ENCODE measurements at regions not wholly inside any gene's neighbourhood (a gene's known extent, or its start where the extent isn't known, plus 50 kb on each side); places are given as distances from the start of the nearest gene placed in this dataset.

- H3K4me3 ChIP-seq (ENCODE audit: low read length), result no peak overlapping the region
- TF ChIP-seq, protein P1, sequence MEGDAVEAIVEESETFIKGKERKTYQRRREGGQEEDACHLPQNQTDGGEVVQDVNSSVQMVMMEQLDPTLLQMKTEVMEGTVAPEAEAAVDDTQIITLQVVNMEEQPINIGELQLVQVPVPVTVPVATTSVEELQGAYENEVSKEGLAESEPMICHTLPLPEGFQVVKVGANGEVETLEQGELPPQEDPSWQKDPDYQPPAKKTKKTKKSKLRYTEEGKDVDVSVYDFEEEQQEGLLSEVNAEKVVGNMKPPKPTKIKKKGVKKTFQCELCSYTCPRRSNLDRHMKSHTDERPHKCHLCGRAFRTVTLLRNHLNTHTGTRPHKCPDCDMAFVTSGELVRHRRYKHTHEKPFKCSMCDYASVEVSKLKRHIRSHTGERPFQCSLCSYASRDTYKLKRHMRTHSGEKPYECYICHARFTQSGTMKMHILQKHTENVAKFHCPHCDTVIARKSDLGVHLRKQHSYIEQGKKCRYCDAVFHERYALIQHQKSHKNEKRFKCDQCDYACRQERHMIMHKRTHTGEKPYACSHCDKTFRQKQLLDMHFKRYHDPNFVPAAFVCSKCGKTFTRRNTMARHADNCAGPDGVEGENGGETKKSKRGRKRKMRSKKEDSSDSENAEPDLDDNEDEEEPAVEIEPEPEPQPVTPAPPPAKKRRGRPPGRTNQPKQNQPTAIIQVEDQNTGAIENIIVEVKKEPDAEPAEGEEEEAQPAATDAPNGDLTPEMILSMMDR (conservative IDR thresholded peaks at IDR 0.05; ENCODE audit: low read length), result no peak
- no peak for DNase-seq (ENCODE audit: low read depth)
Observed at GRCh38 chr7:12821746-12822145, 134.3 kb downstream of the ARL4A start.

- DNase-seq (ENCODE audit: low read depth), result no peak
- no peak overlapping the region for H3K4me3 ChIP-seq (ENCODE audit: low read length)
- TF ChIP-seq, protein P1 (conservative IDR thresholded peaks at IDR 0.05; ENCODE audit: low read length), result no peak
Observed at GRCh38 chr7:12826079-12826478, 138.6 kb downstream of the ARL4A start.

GRCh38 chr7:12827219-12827821 lies 139.9 kb downstream of the ARL4A start:
- DNase-seq (ENCODE audit: low read depth), result no peak
- no peak overlapping the region for H3K4me3 ChIP-seq (ENCODE audit: low read length)
- TF ChIP-seq, protein P1 (conservative IDR thresholded peaks at IDR 0.05; ENCODE audit: low read length), result no peak

- DNase-seq (ENCODE audit: low read depth), result no peak
- H3K4me3 ChIP-seq (ENCODE audit: low read length), result no peak overlapping the region
- TF ChIP-seq, protein P1 (conservative IDR thresholded peaks at IDR 0.05; ENCODE audit: low read length), result no peak
Observed at GRCh38 chr7:12827920-12828319, 140.5 kb downstream of the ARL4A start.

DNA sequence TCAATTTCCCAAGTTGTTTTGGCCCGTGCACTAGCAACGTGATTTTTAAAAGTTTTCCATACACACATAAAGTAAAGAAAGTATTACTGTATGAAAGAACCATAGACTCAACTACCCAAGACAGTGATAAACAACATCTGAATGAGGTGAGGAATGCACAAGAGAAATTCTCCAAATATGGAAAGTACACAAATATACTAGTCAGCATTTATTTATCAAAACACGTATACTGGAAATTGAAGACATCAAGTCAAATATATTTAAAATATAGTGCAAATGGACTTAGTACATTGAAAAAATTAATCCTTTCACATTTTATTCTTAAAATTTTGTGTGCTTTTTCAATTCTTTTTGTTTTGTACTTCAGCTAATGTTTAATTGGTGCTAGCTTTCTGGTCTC lies 143.6 kb downstream of the ARL4A start:
- DNase-seq (ENCODE audit: low read depth), result no peak
- TF ChIP-seq, protein P1 (conservative IDR thresholded peaks at IDR 0.05; ENCODE audit: low read length), result no peak
- H3K4me3 ChIP-seq (ENCODE audit: low read length), result no peak overlapping the region

DNA sequence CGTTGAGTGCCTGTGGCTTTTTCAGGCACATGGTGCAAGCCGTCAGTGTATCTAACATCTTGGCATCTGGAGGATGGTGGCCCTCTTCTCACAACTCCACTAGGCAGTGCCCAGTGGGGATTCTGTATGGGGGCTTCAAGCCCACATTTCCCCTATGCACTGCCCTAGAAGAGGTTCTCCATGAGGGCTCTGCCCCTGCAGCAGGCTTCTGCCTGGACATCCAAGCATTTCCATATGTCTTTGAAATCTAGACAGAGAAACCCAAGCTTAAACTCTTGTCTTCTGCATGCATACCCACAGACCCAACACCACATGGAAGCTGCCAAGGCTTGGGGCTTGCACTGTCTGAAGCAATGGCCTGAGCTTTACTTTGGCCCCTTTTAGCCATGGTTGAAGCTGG lies 146.4 kb downstream of the ARL4A start:
- no peak for DNase-seq (ENCODE audit: low read depth)
- TF ChIP-seq, protein P1 (conservative IDR thresholded peaks at IDR 0.05; ENCODE audit: low read length), result no peak
- no peak overlapping the region for H3K4me3 ChIP-seq (ENCODE audit: low read length)

- no peak for DNase-seq (ENCODE audit: low read depth)
- TF ChIP-seq, protein P1 (conservative IDR thresholded peaks at IDR 0.05; ENCODE audit: low read length), result no peak
- H3K4me3 ChIP-seq (ENCODE audit: low read length), result no peak overlapping the region
Observed at GRCh38 chr7:12834782-12835181, 147.3 kb downstream of the ARL4A start.

Data from AG10803 (cell line).